CD4-positive, CD25-positive, alpha-beta regulatory T cell (primary cell): ENCODE measurements at regions not wholly inside any gene's neighbourhood (a gene's known extent, or its start where the extent isn't known, plus 50 kb on each side); places are given as distances from the start of the nearest gene placed in this dataset.

Source experiments
- ATAC-seq, 2 donors: fragments of 150-1000 bp; cut with Tn5 transposase; one replicate each; pipeline ENCODE4 v1.10.0; 2021; ENCODE audit warnings: low read depth in 2 of 2, moderate number of reproducible peaks in 2 of 2, moderate library complexity in 1 of 2
- DNase-seq, 3 donors: peaks; one replicate each; pipeline versions ENCODE4 v3.0.0 to v3.0.0-alpha.2; 2012 to 2022; ENCODE audit warnings: mixed read lengths in 1 of 3
- H3K27ac ChIP-seq: one replicate; pipeline ENCODE4 v1.7.0; 2013; ENCODE audit warnings: mild to moderate bottlenecking, low read length; ENCODE audit not compliant: insufficient read depth, poor library complexity, severe bottlenecking
- H3K27me3 ChIP-seq: one replicate; pipeline ENCODE4 v1.7.0; 2013; ENCODE audit warnings: low read length; ENCODE audit not compliant: control insufficient read depth, insufficient read depth
- H3K36me3 ChIP-seq: one replicate; pipeline ENCODE4 v1.7.0; 2013; ENCODE audit warnings: mild to moderate bottlenecking, low read length, moderate library complexity; ENCODE audit not compliant: control insufficient read depth, insufficient read depth
- H3K4me1 ChIP-seq: 2 replicates; pipeline ENCODE4 v1.7.0; 2013; ENCODE audit warnings: mild to moderate bottlenecking, low read length; ENCODE audit not compliant: insufficient read depth, control insufficient read depth, poor library complexity, severe bottlenecking
- H3K4me3 ChIP-seq: one replicate; pipeline ENCODE4 v1.7.0; 2013; ENCODE audit warnings: low read depth, mild to moderate bottlenecking, low read length, moderate library complexity
- H3K9me3 ChIP-seq, 2 experiments: 1 replicate in 1 of 2; 2 replicates in 1 of 2; pipeline ENCODE4 v1.7.0; 2013; ENCODE audit warnings: low read length in 2 of 2, mild to moderate bottlenecking in 1 of 2, moderate library complexity in 1 of 2; ENCODE audit not compliant: control insufficient read depth in 2 of 2
- H3K27ac Mint-ChIP-seq, 3 donors: one replicate each; pipeline ENCODE4 v1.8.0; 2020 to 2022; ENCODE audit warnings: mild to moderate bottlenecking in 3 of 3, mixed read lengths in 3 of 3, moderate library complexity in 2 of 3
- H3K27me3 Mint-ChIP-seq: one replicate; pipeline ENCODE4 v1.8.0; 2022; ENCODE audit warnings: mild to moderate bottlenecking, mixed read lengths
- H3K36me3 Mint-ChIP-seq: one replicate; pipeline ENCODE4 v1.8.0; 2020; ENCODE audit warnings: mixed read lengths
- H3K4me1 Mint-ChIP-seq, 4 donors: one replicate each; pipeline ENCODE4 v1.8.0; 2020 to 2022; ENCODE audit warnings: mixed read lengths in 4 of 4, mild to moderate bottlenecking in 1 of 4
- H3K4me3 Mint-ChIP-seq, 4 donors: one replicate each; pipeline ENCODE4 v1.8.0; 2020 to 2022; ENCODE audit warnings: mild to moderate bottlenecking in 4 of 4, mixed read lengths in 4 of 4, moderate library complexity in 3 of 4
- H3K9me3 Mint-ChIP-seq, 7 donors: one replicate each; pipeline ENCODE4 v1.8.0; 2020 to 2022; ENCODE audit warnings: mixed read lengths in 7 of 7, mild to moderate bottlenecking in 3 of 7, moderate library complexity in 2 of 7

- ATAC-seq (no peak), DNase-seq (no peak)
- Mint-ChIP-seq H3K4me1 (peaks cover 11 to 23% (median 18%) of the 10 kb centered on the region in 4 donors), H3K36me3 (no peaks in the 10 kb centered on the region), H3K4me3 (peak overlapping the region; percentile 20 to 54 (median 48)), H3K27ac (no peak overlapping the region), H3K27me3 (no peaks in the 10 kb centered on the region), H3K9me3 (peaks cover 0 to 2% (median 0%) of the 10 kb centered on the region in 7 donors)
- H3K4me1 ChIP-seq = peaks cover 18% of the 10 kb centered on the region
- H3K27me3 ChIP-seq = no peaks in the 10 kb centered on the region
- no peaks in the 10 kb centered on the region for H3K36me3 ChIP-seq
- no peak overlapping the region for H3K27ac ChIP-seq
- no peaks in the 10 kb centered on the region for H3K9me3 ChIP-seq
- no peak overlapping the region for H3K4me3 ChIP-seq
Measured at GRCh38 chr2:64753399-64753798, 99.7 kb upstream of the SERTAD2 start.

GRCh38 chr2:64754570-64754969 is 100.9 kb upstream of the SERTAD2 start:
- H3K9me3 ChIP-seq = no peaks in the 10 kb centered on the region
- H3K4me3 ChIP-seq = no peak overlapping the region
- Mint-ChIP-seq H3K27me3 (no peaks in the 10 kb centered on the region), H3K9me3 (peaks cover 0 to 2% (median 0%) of the 10 kb centered on the region in 7 donors), H3K36me3 (no peaks in the 10 kb centered on the region), H3K4me3 (no peak overlapping the region), H3K27ac (no peak overlapping the region), H3K4me1 (peaks cover 4 to 11% (median 7%) of the 10 kb centered on the region in 4 donors)
- no peaks in the 10 kb centered on the region for H3K27me3 ChIP-seq
- no peaks in the 10 kb centered on the region for H3K36me3 ChIP-seq
- ATAC-seq (no peak), DNase-seq (no peak)
- H3K4me1 ChIP-seq = peaks cover 14% of the 10 kb centered on the region
- no peak overlapping the region for H3K27ac ChIP-seq

- no peaks in the 10 kb centered on the region for H3K36me3 Mint-ChIP-seq
Measured at GRCh38 chr2:64757126-64757525, 103.4 kb upstream of the SERTAD2 start.

DNA sequence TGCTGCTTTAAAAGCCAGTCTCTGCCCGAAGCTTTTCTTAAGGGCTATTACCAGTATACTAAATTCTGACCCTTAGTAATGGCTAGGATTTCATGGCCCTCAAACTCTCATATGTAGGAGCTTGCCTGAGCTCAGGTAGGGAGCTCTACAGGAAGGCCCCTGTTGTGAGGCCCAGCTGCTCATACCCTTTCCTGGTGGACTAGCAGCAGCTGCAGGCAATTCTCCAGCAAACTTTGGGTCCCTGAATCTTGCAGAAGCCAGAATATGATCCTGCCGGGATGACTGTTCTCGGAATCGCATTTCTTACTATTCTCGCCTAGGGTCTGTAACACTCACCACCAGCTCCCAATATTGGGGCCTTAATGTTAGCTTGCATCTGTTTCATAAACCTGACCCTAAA is 106.4 kb upstream of the SERTAD2 start:
- Mint-ChIP-seq H3K4me1 (peaks cover 0 to 4% (median 0%) of the 10 kb centered on the region in 4 donors), H3K4me3 (no peak overlapping the region), H3K27ac (no peak overlapping the region), H3K9me3 (peaks cover 0 to 1% (median 0%) of the 10 kb centered on the region in 7 donors), H3K27me3 (no peaks in the 10 kb centered on the region), H3K36me3 (no peaks in the 10 kb centered on the region)
- no peak for DNase-seq
- Histone ChIP-seq H3K4me3 (no peak overlapping the region), H3K9me3 (no peaks in the 10 kb centered on the region), H3K27me3 (no peaks in the 10 kb centered on the region), H3K4me1 (no peaks in the 10 kb centered on the region), H3K36me3 (no peaks in the 10 kb centered on the region), H3K27ac (no peak overlapping the region)
- no peak for ATAC-seq

More at GRCh38 chr2:64757126-64757525, 103.4 kb upstream of the SERTAD2 start:
- Histone ChIP-seq H3K9me3 (no peaks in the 10 kb centered on the region), H3K36me3 (no peaks in the 10 kb centered on the region), H3K4me3 (no peak overlapping the region), H3K4me1 (peaks cover 2% of the 10 kb centered on the region), H3K27me3 (no peaks in the 10 kb centered on the region), H3K27ac (no peak overlapping the region)
- H3K4me1 Mint-ChIP-seq = peaks cover 0 to 4% (median 2%) of the 10 kb centered on the region in 4 donors
- ATAC-seq (no peak), DNase-seq (no peak)
- H3K4me3 Mint-ChIP-seq = peak overlapping the region in 1 of 4 donors; percentile 1
- H3K27ac Mint-ChIP-seq = no peak overlapping the region
- H3K27me3 Mint-ChIP-seq = no peaks in the 10 kb centered on the region
- peaks cover 0 to 2% (median 0%) of the 10 kb centered on the region in 7 donors for H3K9me3 Mint-ChIP-seq

GRCh38 chr2:64762301-64762997 is 108.7 kb upstream of the SERTAD2 start:
- H3K4me1 ChIP-seq = peaks cover 4% of the 10 kb centered on the region
- Mint-ChIP-seq H3K36me3 (no peaks in the 10 kb centered on the region), H3K27ac (no peak overlapping the region), H3K27me3 (no peaks in the 10 kb centered on the region), H3K9me3 (no peaks in the 10 kb centered on the region), H3K4me3 (no peak overlapping the region), H3K4me1 (peaks cover 10 to 15% (median 14%) of the 10 kb centered on the region in 4 donors)
- ATAC-seq (no peak), DNase-seq (no peak)
- no peak overlapping the region for H3K4me3 ChIP-seq
- H3K36me3 ChIP-seq = no peaks in the 10 kb centered on the region
- no peaks in the 10 kb centered on the region for H3K27me3 ChIP-seq
- H3K27ac ChIP-seq = no peak overlapping the region
- H3K9me3 ChIP-seq = no peaks in the 10 kb centered on the region

DNA sequence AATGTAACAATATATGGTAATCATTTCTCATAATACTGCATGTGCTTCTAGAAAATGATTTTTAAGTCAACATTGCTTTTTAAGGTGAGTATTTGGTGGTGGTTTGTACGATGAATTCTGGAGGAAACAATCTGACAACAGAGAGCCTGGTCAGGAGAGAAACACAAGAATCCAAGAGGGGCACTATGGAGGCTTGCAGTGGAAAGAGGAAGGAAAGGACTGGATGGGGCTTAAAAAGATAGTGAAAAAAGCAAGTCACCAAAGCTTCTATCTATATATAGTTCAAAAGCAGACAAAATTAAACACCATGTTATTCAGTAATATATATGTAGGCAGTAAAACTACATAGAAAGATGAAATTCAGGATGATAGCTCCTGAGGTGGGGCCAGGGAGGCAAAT is 109.4 kb upstream of the SERTAD2 start:
- H3K9me3 ChIP-seq = no peaks in the 10 kb centered on the region
- Mint-ChIP-seq H3K27me3 (no peaks in the 10 kb centered on the region), H3K27ac (no peak overlapping the region), H3K4me1 (peaks cover 12 to 17% (median 17%) of the 10 kb centered on the region in 4 donors), H3K36me3 (no peaks in the 10 kb centered on the region), H3K4me3 (peak overlapping the region in 1 of 4 donors; percentile 49), H3K9me3 (no peaks in the 10 kb centered on the region)
- no peak overlapping the region for H3K4me3 ChIP-seq
- H3K36me3 ChIP-seq = no peaks in the 10 kb centered on the region
- no peak overlapping the region for H3K27ac ChIP-seq
- DNase-seq (no peak), ATAC-seq (no peak)
- H3K27me3 ChIP-seq = no peaks in the 10 kb centered on the region
- H3K4me1 ChIP-seq = peaks cover 4% of the 10 kb centered on the region

- H3K27me3 ChIP-seq = no peaks in the 10 kb centered on the region
- H3K4me3 ChIP-seq = no peak overlapping the region
- H3K27ac ChIP-seq = peak overlapping the region; percentile 7
- Mint-ChIP-seq H3K4me1 (peaks cover 17 to 24% (median 20%) of the 10 kb centered on the region in 4 donors), H3K9me3 (no peaks in the 10 kb centered on the region), H3K27ac (peak overlapping the region; percentile 17 to 85 (median 70)), H3K4me3 (peak overlapping the region in 1 of 4 donors; percentile 37), H3K36me3 (no peaks in the 10 kb centered on the region), H3K27me3 (no peaks in the 10 kb centered on the region)
- H3K36me3 ChIP-seq = no peaks in the 10 kb centered on the region
- H3K9me3 ChIP-seq = no peaks in the 10 kb centered on the region
- no peak for ATAC-seq
- DNase-seq = no peak
- peaks cover 4% of the 10 kb centered on the region for H3K4me1 ChIP-seq
Measured at GRCh38 chr2:64765160-64765805, 111.6 kb upstream of the SERTAD2 start.
